SK-N-SH (cell line): ENCODE measurements at regions not wholly inside any gene's neighbourhood (a gene's known extent, or its start where the extent isn't known, plus 50 kb on each side); places are given as distances from the start of the nearest gene placed in this dataset.
A peak's percentile ranks its signal among the peaks of the same experiment; 100 is the strongest.

Experiments
- CTCF ChIA-PET: fragments of 300-600, 350-600 bp; formaldehyde crosslinking; extraction: SDS; loops from one replicate; lab custom pipeline; 2021; lab: Yijun Ruan, JAX
- POLR2A ChIA-PET: fragments of 350-600 bp; sonication (Branson Sonifier 250); formaldehyde crosslinking; extraction: SDS; loops from one replicate; lab custom pipeline; 2020; ENCODE audit warnings: antibody characterized with exemption, inconsistent platforms; lab: Yijun Ruan, JAX
- DNase-seq: peaks from one replicate; pipeline ENCODE4 v3.0.0; 2012
- H2AFZ ChIP-seq: fragments of 200-600 bp; sonication (generic); 2 replicates; pipeline ENCODE4 v1.8.1; 2016; ENCODE audit warnings: antibody characterized with exemption, mild to moderate bottlenecking, low read depth
- H3F3A ChIP-seq: fragments of 200-600 bp; sonication (generic); replicated peaks from 2 replicates; pipeline ENCODE3; 2016; ENCODE audit warnings: antibody characterized with exemption, mild to moderate bottlenecking; ENCODE audit not compliant: insufficient read depth
- H3K27ac ChIP-seq, 2 experiments: fragments of 200-500 bp in 1 of 2; fragments of 200-600 bp in 1 of 2; sonication (Bioruptor generic) in 1 of 2; sonication (generic), shearing (Covaris generic) in 1 of 2; 2 replicates each; pipeline versions ENCODE4 v1.5.1 to v1.6.1; 2014 to 2016; ENCODE audit warnings: low read depth in 2 of 2, inconsistent platforms in 1 of 2, low read length in 1 of 2, mild to moderate bottlenecking in 1 of 2, mixed read lengths in 1 of 2
- H3K27me3 ChIP-seq: fragments of 200-600 bp; sonication (generic), shearing (Covaris generic); 2 replicates; pipeline ENCODE4 v1.6.1; 2016; ENCODE audit warnings: mixed run types; ENCODE audit not compliant: insufficient read depth
- H3K36me3 ChIP-seq, 2 experiments: fragments of 200-500 bp in 1 of 2; fragments of 200-600 bp in 1 of 2; sonication (Bioruptor generic) in 1 of 2; sonication (generic) in 1 of 2; replicated peaks in 1 of 2; 2 replicates each; pipeline versions ENCODE3 to v1.5.1; 2014 to 2016; ENCODE audit warnings: low read length in 1 of 2, mild to moderate bottlenecking in 1 of 2; ENCODE audit not compliant: insufficient read depth in 2 of 2, control insufficient read depth in 1 of 2
- H3K4me1 ChIP-seq, 2 experiments: fragments of 200-500 bp in 1 of 2; fragments of 200-600 bp in 1 of 2; sonication (Bioruptor generic) in 1 of 2; sonication (generic), shearing (Covaris generic) in 1 of 2; 2 replicates each; pipeline versions ENCODE4 v1.5.1 to v1.6.1; 2014 to 2016; ENCODE audit warnings: low read depth in 1 of 2, low read length in 1 of 2, mixed run types in 1 of 2; ENCODE audit not compliant: insufficient read depth in 2 of 2, control insufficient read depth in 1 of 2
- H3K4me2 ChIP-seq: fragments of 200-600 bp; sonication (generic), shearing (Covaris generic); 2 replicates; pipeline ENCODE4 v1.6.1; 2017; ENCODE audit warnings: mixed run types
- H3K4me3 ChIP-seq, 2 experiments: fragments of 200-500 bp in 1 of 2; fragments of 200-600 bp in 1 of 2; sonication (Bioruptor generic) in 1 of 2; sonication (generic), shearing (Covaris generic) in 1 of 2; 2 replicates each; pipeline versions ENCODE4 v1.5.1 to v1.8.1; 2014 to 2016; ENCODE audit warnings: low read depth in 2 of 2, inconsistent platforms in 1 of 2, low read length in 1 of 2, mild to moderate bottlenecking in 1 of 2, mixed read lengths in 1 of 2, moderate library complexity in 1 of 2
- H3K79me2 ChIP-seq: fragments of 200-600 bp; sonication (generic); 2 replicates; pipeline ENCODE4 v1.8.1; 2017; ENCODE audit warnings: mild to moderate bottlenecking; ENCODE audit not compliant: insufficient read depth
- H3K9ac ChIP-seq: fragments of 200-600 bp; sonication (generic); 2 replicates; pipeline ENCODE4 v1.6.1; 2017; ENCODE audit warnings: mixed run types
- H3K9me2 ChIP-seq: fragments of 200-600 bp; sonication (generic); 2 replicates; pipeline ENCODE4 v1.6.1; 2017; ENCODE audit warnings: mixed run types
- H3K9me3 ChIP-seq: fragments of 200-600 bp; sonication (generic); 2 replicates; pipeline ENCODE4 v1.6.1; 2017; ENCODE audit warnings: mixed run types, mild to moderate bottlenecking, moderate library complexity
- H4K20me1 ChIP-seq: fragments of 200-600 bp; sonication (generic); 2 replicates; pipeline ENCODE4 v1.6.1; 2017; ENCODE audit warnings: mild to moderate bottlenecking, mixed run types; ENCODE audit not compliant: insufficient read depth
- ELF1 ChIP-seq: IDR thresholded peaks from 2 replicates; pipeline ENCODE4 v1.4.0; 2012
- EP300 ChIP-seq, 2 experiments: IDR thresholded peaks; 2 replicates each; pipeline versions ENCODE4 v1.4.0 to v1.6.1; 2012; ENCODE audit warnings: borderline replicate concordance in 1 of 2, low read depth in 1 of 2, low read length in 1 of 2
- EZH2phosphoT487 ChIP-seq: fragments of 200-600 bp; sonication (generic); IDR thresholded peaks from 2 replicates; pipeline ENCODE4 v1.6.1; 2017; ENCODE audit warnings: low read depth, mixed run types, mild to moderate bottlenecking, antibody characterized with exemption, moderate library complexity, borderline replicate concordance
- FOXJ3 ChIP-seq: sonication (generic); formaldehyde crosslinking; IDR thresholded peaks from 2 replicates; pipeline ENCODE4 v1.5.1; 2020; ENCODE audit warnings: mild to moderate bottlenecking, missing genetic modification reagents
- FOXM1 ChIP-seq: IDR thresholded peaks from 2 replicates; pipeline ENCODE4 v1.4.0; 2012; ENCODE audit warnings: low read depth, mild to moderate bottlenecking
- MEF2A ChIP-seq: IDR thresholded peaks from 2 replicates; pipeline ENCODE4 v1.4.0; 2012; ENCODE audit warnings: low read depth, borderline replicate concordance
- MXI1 ChIP-seq: IDR thresholded peaks from 2 replicates; pipeline ENCODE4 v1.6.1; 2012; ENCODE audit warnings: mild to moderate bottlenecking, low read depth, low read length, improper control_type of control experiment
- NFIC ChIP-seq: IDR thresholded peaks from 2 replicates; pipeline ENCODE4 v1.4.0; 2012; ENCODE audit warnings: borderline replicate concordance
- RCOR1 ChIP-seq: fragments of 150-350 bp; IDR thresholded peaks from 2 replicates; pipeline ENCODE4 v1.6.1; 2017; ENCODE audit warnings: antibody characterized with exemption, low read length
- REST ChIP-seq: IDR thresholded peaks from 2 replicates; pipeline ENCODE4 v1.6.1; 2012; ENCODE audit warnings: mild to moderate bottlenecking, low read depth, low read length, moderate library complexity
- RFX5 ChIP-seq: IDR thresholded peaks from 2 replicates; pipeline ENCODE4 v1.6.1; 2012; ENCODE audit warnings: mild to moderate bottlenecking, improper control_type of control experiment, low read length
- RXRA ChIP-seq: IDR thresholded peaks from 2 replicates; pipeline ENCODE4 v1.4.0; 2012; ENCODE audit warnings: low read depth, mild to moderate bottlenecking, borderline replicate concordance
- SIN3A ChIP-seq: IDR thresholded peaks from 2 replicates; pipeline ENCODE4 v1.6.1; 2012; ENCODE audit warnings: low read depth, mild to moderate bottlenecking, low read length, moderate library complexity, borderline replicate concordance
- TEAD4 ChIP-seq: IDR thresholded peaks from 2 replicates; pipeline ENCODE4 v1.4.0; 2012; ENCODE audit warnings: mild to moderate bottlenecking, borderline replicate concordance; ENCODE audit not compliant: insufficient read depth
- USF2 ChIP-seq: fragments of 150-350 bp; IDR thresholded peaks from 2 replicates; pipeline ENCODE4 v1.6.1; 2017; ENCODE audit warnings: antibody characterized with exemption, low read length, low read depth, borderline replicate concordance
- YY1 ChIP-seq: IDR thresholded peaks from 2 replicates; pipeline ENCODE4 v1.4.0; 2012; ENCODE audit warnings: low read depth, mild to moderate bottlenecking
- WGBS: methylation state at CpG from one replicate; pipeline ENCODE4 v1.1.6; 2017; ENCODE audit warnings: low lambda C conversion rate; 5-methylcytosine and 5-hydroxymethylcytosine counted together
- TF ChIP-seq, protein P1 (sequence below): IDR thresholded peaks from 2 replicates; pipeline ENCODE4 v1.4.0; 2012; ENCODE audit warnings: low read depth, borderline replicate concordance
- TF ChIP-seq, protein P2 (sequence below): fragments of 150-350 bp; IDR thresholded peaks from 2 replicates; pipeline ENCODE4 v1.6.1; 2016; ENCODE audit warnings: mild to moderate bottlenecking, low read depth, low read length

GRCh38 chr14:103273745-103274615 is 60.1 kb upstream of the EIF5 start:
- Histone ChIP-seq H3K27ac (no peak overlapping the region), H4K20me1 (no peaks in the 10 kb centered on the region), H3K4me3 (no peak overlapping the region; a peak in 1 of 4 replicates), H3F3A (no peaks in the 10 kb centered on the region), H3K4me1 (no peaks in the 10 kb centered on the region; a peak in 1 of 4 replicates), H3K9ac (no peak overlapping the region), H3K9me3 (no peaks in the 10 kb centered on the region), H2AFZ (0 out of 2 replicates have a peak overlapping the region, but pooled peaks have one; percentile 11), H3K36me3 (no peaks in the 10 kb centered on the region), H3K27me3 (peaks cover 14% of the 10 kb centered on the region; the same call in 1 of the 2 replicates), H3K9me2 (no peaks in the 10 kb centered on the region), H3K4me2 (no peak overlapping the region), H3K79me2 (no peaks in the 10 kb centered on the region)
- peak; percentile 47 for DNase-seq
- TF ChIP-seq FOXJ3 (CRISPR knock-in tag), result no peak
- no peak for TF ChIP-seq MXI1
- no peak for TF ChIP-seq USF2
- TF ChIP-seq, protein P1, sequence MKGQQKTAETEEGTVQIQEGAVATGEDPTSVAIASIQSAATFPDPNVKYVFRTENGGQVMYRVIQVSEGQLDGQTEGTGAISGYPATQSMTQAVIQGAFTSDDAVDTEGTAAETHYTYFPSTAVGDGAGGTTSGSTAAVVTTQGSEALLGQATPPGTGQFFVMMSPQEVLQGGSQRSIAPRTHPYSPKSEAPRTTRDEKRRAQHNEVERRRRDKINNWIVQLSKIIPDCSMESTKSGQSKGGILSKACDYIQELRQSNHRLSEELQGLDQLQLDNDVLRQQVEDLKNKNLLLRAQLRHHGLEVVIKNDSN, result no peak
- no peak for TF ChIP-seq EZH2phosphoT487
- TF ChIP-seq FOXM1, result no peak
- no peak for TF ChIP-seq MEF2A
- no peak for TF ChIP-seq REST
- TF ChIP-seq ELF1, result no peak
- no peak for TF ChIP-seq NFIC
- TF ChIP-seq, protein P2, sequence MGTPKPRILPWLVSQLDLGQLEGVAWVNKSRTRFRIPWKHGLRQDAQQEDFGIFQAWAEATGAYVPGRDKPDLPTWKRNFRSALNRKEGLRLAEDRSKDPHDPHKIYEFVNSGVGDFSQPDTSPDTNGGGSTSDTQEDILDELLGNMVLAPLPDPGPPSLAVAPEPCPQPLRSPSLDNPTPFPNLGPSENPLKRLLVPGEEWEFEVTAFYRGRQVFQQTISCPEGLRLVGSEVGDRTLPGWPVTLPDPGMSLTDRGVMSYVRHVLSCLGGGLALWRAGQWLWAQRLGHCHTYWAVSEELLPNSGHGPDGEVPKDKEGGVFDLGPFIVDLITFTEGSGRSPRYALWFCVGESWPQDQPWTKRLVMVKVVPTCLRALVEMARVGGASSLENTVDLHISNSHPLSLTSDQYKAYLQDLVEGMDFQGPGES, result no peak
- TF ChIP-seq EP300 (IDR thresholded peaks at IDR 0.05; ENCODE audit: borderline replicate concordance in 1 of 2, low read depth in 1 of 2, low read length in 1 of 2), result no peak
- TF ChIP-seq TEAD4, result no peak
- TF ChIP-seq SIN3A, result no peak
- TF ChIP-seq RXRA, result no peak
- no peak for TF ChIP-seq YY1
- TF ChIP-seq RCOR1, result no peak
- TF ChIP-seq RFX5, result no peak
- ChIA-PET CTCF (interaction anchor here (0.7 to 12.9 kb wide), 5 partner anchors 14 to 178 kb away, joined by 3 to 116 read pairs (median 3); no protein-coding TSS in a partner anchor), POLR2A (no interaction called here)
- 29% methylated on average over 33 of the region's 79 CpGs for WGBS
